HL-60 (cell line): ENCODE measurements at regions not wholly inside any gene's neighbourhood (a gene's known extent, or its start where the extent isn't known, plus 50 kb on each side); places are given as distances from the start of the nearest gene placed in this dataset.

Experiments
- DNase-seq, 2 experiments: peaks; one replicate each; pipeline ENCODE4 v3.0.0-alpha.2; 2010 to 2020; ENCODE audit warnings: low read depth in 1 of 2, low spot score in 1 of 2
- H3K27ac ChIP-seq: fragments of 250-450 bp; sonication (Bioruptor Pico); replicated peaks from 2 replicates; pipeline ENCODE4 v1.5.1; 2020; ENCODE audit warnings: mild to moderate bottlenecking, moderate library complexity
- H3K27me3 ChIP-seq: fragments of 250-450 bp; sonication (Bioruptor Pico); 2 replicates; pipeline ENCODE4 v1.5.1; 2021; ENCODE audit warnings: mild to moderate bottlenecking, moderate library complexity; ENCODE audit not compliant: insufficient read depth, poor library complexity, severe bottlenecking
- H3K4me3 ChIP-seq: replicated peaks from 2 replicates; pipeline ENCODE4 v1.5.1; 2011; ENCODE audit warnings: mild to moderate bottlenecking, control low read depth, low read length; ENCODE audit not compliant: insufficient read depth
- CTCF ChIP-seq: IDR thresholded peaks from one replicate; pipeline ENCODE4 v1.5.1; 2011; ENCODE audit warnings: low read length, control low read depth, inconsistent platforms; ENCODE audit not compliant: insufficient read depth
- GABPA ChIP-seq: IDR thresholded peaks from 2 replicates; pipeline ENCODE4 v1.6.1; 2012; ENCODE audit warnings: low read depth
- POLR2AphosphoS5 ChIP-seq: IDR thresholded peaks from 2 replicates; pipeline ENCODE4 v1.6.1; 2012; ENCODE audit warnings: low read depth
- REST ChIP-seq: IDR thresholded peaks from 2 replicates; pipeline ENCODE4 v1.6.1; 2012; ENCODE audit warnings: low read depth; ENCODE audit not compliant: insufficient replicate concordance
- SPI1 ChIP-seq: IDR thresholded peaks from 2 replicates; pipeline ENCODE4 v1.6.1; 2012; ENCODE audit warnings: low read depth, mild to moderate bottlenecking, borderline replicate concordance

- Histone ChIP-seq H3K27me3 (no peaks in the 10 kb centered on the region), H3K27ac (no peak overlapping the region), H3K4me3 (no peak overlapping the region)
- TF ChIP-seq POLR2AphosphoS5, result no peak
- TF ChIP-seq REST, result no peak
- no peak for TF ChIP-seq CTCF
- no peak for TF ChIP-seq SPI1
- no peak for TF ChIP-seq GABPA
- no peak for DNase-seq
Measured at GRCh38 chr13:37418490-37418889, 180.1 kb downstream of the POSTN start.

GRCh38 chr13:37417060-37417441 lies 181.5 kb downstream of the POSTN start:
- no peaks in the 10 kb centered on the region for H3K27me3 ChIP-seq
- no peak overlapping the region for H3K27ac ChIP-seq
- TF ChIP-seq POLR2AphosphoS5 (no peak), SPI1 (no peak)
- DNase-seq, result no peak
- H3K4me3 ChIP-seq, result no peak overlapping the region

- Histone ChIP-seq H3K27me3 (no peaks in the 10 kb centered on the region), H3K4me3 (no peak overlapping the region), H3K27ac (no peak overlapping the region)
- TF ChIP-seq POLR2AphosphoS5, result no peak
- no peak for TF ChIP-seq GABPA
- TF ChIP-seq CTCF, result no peak
- DNase-seq, result no peak
Measured at GRCh38 chr13:37416291-37417059, 182.1 kb downstream of the POSTN start.

- DNase-seq, result no peak
- H3K27me3 ChIP-seq, result no peaks in the 10 kb centered on the region
- no peak overlapping the region for H3K4me3 ChIP-seq
- no peak overlapping the region for H3K27ac ChIP-seq
- no peak for TF ChIP-seq REST
- no peak for TF ChIP-seq GABPA
- TF ChIP-seq CTCF, result no peak
- no peak for TF ChIP-seq POLR2AphosphoS5
- no peak for TF ChIP-seq SPI1
Measured at GRCh38 chr13:37413161-37413560, 185.4 kb downstream of the POSTN start.
